ENCODE measurements at regions not wholly inside any gene's neighbourhood (a gene's known extent, or its start where the extent isn't known, plus 50 kb on each side); places are given as distances from the start of the nearest gene placed in this dataset.

GRCh38 chr1:10900691-10901090, 104.2 kb upstream of the CASZ1 start:
- no peak for TF ChIP-seq CTCF (IDR thresholded peaks at IDR 0.05; ENCODE audit: borderline replicate concordance, extremely low read depth, low read length, poor library complexity, severe bottlenecking)
- no peak for TF ChIP-seq EZH2 (IDR thresholded peaks at IDR 0.05; ENCODE audit: borderline replicate concordance, low read depth, low read length, severe bottlenecking)

Data from DND-41 (cell line).